Sigmoid colon (tissue), 6 donors: ENCODE measurements at regions not wholly inside any gene's neighbourhood (a gene's known extent, or its start where the extent isn't known, plus 50 kb on each side); places are given as distances from the start of the nearest gene placed in this dataset.

Experiments
- DNase-seq: peaks from one replicate; pipeline ENCODE4 v3.0.0-alpha.2; 2019
- H3K27ac ChIP-seq, 4 donors: fragments of 200-600 bp; sonication (generic); one replicate each; pipeline ENCODE4 v1.5.1; 2016 to 2019; ENCODE audit warnings: mild to moderate bottlenecking in 1 of 4
- H3K27me3 ChIP-seq, 3 donors: fragments of 200-600 bp; sonication (generic); one replicate each; pipeline ENCODE4 v1.5.1; 2019; ENCODE audit warnings: mild to moderate bottlenecking in 1 of 3
- H3K36me3 ChIP-seq, 4 donors: fragments of 200-600 bp; sonication (generic); one replicate each; pipeline ENCODE4 v1.5.1; 2016 to 2019
- H3K4me1 ChIP-seq, 4 donors: fragments of 200-600 bp; sonication (generic); one replicate each; pipeline ENCODE4 v1.5.1; 2017 to 2019
- H3K4me3 ChIP-seq, 4 donors: fragments of 200-600 bp; sonication (generic); one replicate each; pipeline ENCODE4 v1.5.1; 2017 to 2019; ENCODE audit warnings: mild to moderate bottlenecking in 2 of 4, moderate library complexity in 1 of 4
- H3K9me3 ChIP-seq, 4 donors: fragments of 200-600 bp in 3 of 4; sonication (generic) in 3 of 4; one replicate each; pipeline versions ENCODE4 v1.5.1 to v1.6.1; 2013 to 2019
- CTCF ChIP-seq, 4 experiments: fragments of 450-650 bp in 3 of 4; fragments of 200-600 bp in 1 of 4; IDR thresholded peaks; one replicate each; pipeline ENCODE4 v1.5.1; 2016 to 2019; ENCODE audit warnings: antibody characterized with exemption in 4 of 4, mild to moderate bottlenecking in 3 of 4, moderate library complexity in 2 of 4
- EP300 ChIP-seq, 4 donors: sonication (generic); formaldehyde crosslinking; IDR thresholded peaks; one replicate each; pipeline ENCODE4 v1.6.1; 2017; ENCODE audit warnings: antibody characterized with exemption in 4 of 4
- POLR2A ChIP-seq, 2 donors: fragments of 450-650 bp; IDR thresholded peaks; one replicate each; pipeline ENCODE4 v1.6.1; 2016; ENCODE audit warnings: antibody characterized with exemption in 2 of 2, mild to moderate bottlenecking in 2 of 2, moderate library complexity in 2 of 2
- POLR2AphosphoS5 ChIP-seq, 4 donors: sonication (generic); formaldehyde crosslinking; IDR thresholded peaks; one replicate each; pipeline ENCODE4 v1.6.1; 2017; ENCODE audit warnings: antibody characterized with exemption in 4 of 4
- WGBS, 2 donors: extraction: QIAGEN DNeasy Blood & Tissue Kit; methylation state at CpG; one replicate each; pipeline ENCODE4 v1.1.7; 2013; 5-methylcytosine and 5-hydroxymethylcytosine counted together
- intact Hi-C: fragments of 100-400 bp; cut with DNase I; formaldehyde crosslinking; loops from one replicate; pipeline ENCODE4 v1.15.1; 2023
- donor health status: healthy with polysubstance abuse.
- donor health status: healthy.

- Histone ChIP-seq H3K36me3 (no peaks in the 10 kb centered on the region), H3K4me3 (peak overlapping the region in 2 of 4 donors; percentile 24 to 25), H3K4me1 (no peaks in the 10 kb centered on the region), H3K9me3 (no peaks in the 10 kb centered on the region), H3K27ac (no peak overlapping the region), H3K27me3 (no peaks in the 10 kb centered on the region)
- intact Hi-C loops, result loop anchor here (1.0 to 2.0 kb wide), 3 partner anchors 91 to 257 kb away; no protein-coding TSS in a partner anchor
- DNase-seq, result peak; percentile 66
- TF ChIP-seq POLR2AphosphoS5 (IDR thresholded peaks at IDR 0.05) (no peak), EP300 (IDR thresholded peaks at IDR 0.05) (no peak), CTCF (IDR thresholded peaks at IDR 0.05) (peak; percentile 47 to 87 (median 72)), POLR2A (IDR thresholded peaks at IDR 0.05) (no peak)
- 7 to 20% methylated on average over 11 of the region's 11 CpGs for WGBS, 2 donors
These were observed 55.1 kb downstream of the CYCS start for GRCh38 chr7:25069900-25070443.

- TF ChIP-seq CTCF (IDR thresholded peaks at IDR 0.05) (no peak), POLR2A (IDR thresholded peaks at IDR 0.05) (no peak), EP300 (IDR thresholded peaks at IDR 0.05) (no peak), POLR2AphosphoS5 (IDR thresholded peaks at IDR 0.05) (no peak)
- Histone ChIP-seq H3K4me1 (no peaks in the 10 kb centered on the region), H3K27me3 (no peaks in the 10 kb centered on the region), H3K27ac (no peak overlapping the region), H3K9me3 (no peaks in the 10 kb centered on the region), H3K36me3 (no peaks in the 10 kb centered on the region), H3K4me3 (no peak overlapping the region)
- intact Hi-C loops, result loop anchor here (2.0 kb wide), 2 partner anchors 90 to 256 kb away; no protein-coding TSS in a partner anchor
- DNase-seq, result no peak
- 88 to 90% methylated on average over 10 of the region's 10 CpGs for WGBS, 2 donors
These were observed 56.4 kb downstream of the CYCS start for GRCh38 chr7:25068502-25069213.

- no peak overlapping the region for H3K4me3 ChIP-seq
- 68 to 77% methylated on average over 6 of the region's 6 CpGs for WGBS, 2 donors
- no peak overlapping the region for H3K27ac ChIP-seq
- H3K36me3 ChIP-seq, result no peaks in the 10 kb centered on the region
- H3K4me1 ChIP-seq, result no peaks in the 10 kb centered on the region
- no peak for DNase-seq
- H3K9me3 ChIP-seq, result no peaks in the 10 kb centered on the region
- TF ChIP-seq POLR2AphosphoS5 (IDR thresholded peaks at IDR 0.05), result no peak
- no peak for TF ChIP-seq EP300 (IDR thresholded peaks at IDR 0.05)
- no peak for TF ChIP-seq CTCF (IDR thresholded peaks at IDR 0.05)
- no peak for TF ChIP-seq POLR2A (IDR thresholded peaks at IDR 0.05)
- intact Hi-C loops, result loop anchor here (2.0 kb wide), 2 partner anchors 89 to 255 kb away; no protein-coding TSS in a partner anchor
- H3K27me3 ChIP-seq, result no peaks in the 10 kb centered on the region
These were observed 57.1 kb downstream of the CYCS start for GRCh38 chr7:25067726-25068501.

GRCh38 chr7:25066253-25066652, 58.8 kb downstream of the CYCS start:
- Histone ChIP-seq H3K9me3 (no peaks in the 10 kb centered on the region), H3K4me3 (no peak overlapping the region), H3K27me3 (no peaks in the 10 kb centered on the region), H3K36me3 (no peaks in the 10 kb centered on the region), H3K27ac (no peak overlapping the region), H3K4me1 (no peaks in the 10 kb centered on the region)
- TF ChIP-seq CTCF (IDR thresholded peaks at IDR 0.05) (no peak), POLR2A (IDR thresholded peaks at IDR 0.05) (no peak), EP300 (IDR thresholded peaks at IDR 0.05) (no peak), POLR2AphosphoS5 (IDR thresholded peaks at IDR 0.05) (no peak)
- DNase-seq, result no peak
- intact Hi-C loops, result no loop called here
- WGBS, 2 donors, result 93 to 94% methylated on average over 1 of the region's 1 CpG
